Naive thymus-derived CD4-positive, alpha-beta T cell (primary cell): ENCODE measurements at regions not wholly inside any gene's neighbourhood (a gene's known extent, or its start where the extent isn't known, plus 50 kb on each side); places are given as distances from the start of the nearest gene placed in this dataset.

Experiments used
- ATAC-seq: fragments of 150-1000 bp; cut with Tn5 transposase; 2 replicates; pipeline ENCODE4 v1.10.0; 2021; ENCODE audit warnings: mild to moderate bottlenecking, moderate library complexity
- CTCF ChIA-PET: fragments of 350-600 bp; sonication (Branson Sonifier 250); formaldehyde crosslinking; loops from one replicate; lab custom pipeline; 2021; ENCODE audit warnings: antibody characterized with exemption; lab: Charles Lee
- POLR2A ChIA-PET: fragments of 350-600 bp; sonication (Branson Sonifier 250); formaldehyde crosslinking; loops from one replicate; lab custom pipeline; 2021; ENCODE audit warnings: antibody characterized with exemption, inconsistent platforms; lab: Charles Lee
- DNase-seq, 9 donors: peaks; one replicate each; pipeline versions ENCODE4 v3.0.0 to v3.0.0-alpha.2; 2020 to 2022; ENCODE audit warnings: mixed read lengths in 1 of 9
- H3K27ac ChIP-seq: one replicate; pipeline ENCODE4 v1.7.0; 2013; ENCODE audit warnings: mild to moderate bottlenecking, low read depth, low read length, moderate library complexity
- H3K27me3 ChIP-seq, 2 donors: one replicate each; pipeline ENCODE4 v1.7.0; 2013; ENCODE audit warnings: low read length in 2 of 2, mild to moderate bottlenecking in 2 of 2, moderate library complexity in 2 of 2; ENCODE audit not compliant: control insufficient read depth in 2 of 2, insufficient read depth in 2 of 2
- H3K36me3 ChIP-seq, 3 experiments: 1 replicate in 2 of 3; 2 replicates in 1 of 3; pipeline ENCODE4 v1.7.0; 2013; ENCODE audit warnings: low read length in 3 of 3, mild to moderate bottlenecking in 3 of 3, moderate library complexity in 1 of 3; ENCODE audit not compliant: insufficient read depth in 3 of 3, control insufficient read depth in 2 of 3
- H3K4me1 ChIP-seq, 2 donors: one replicate each; pipeline ENCODE4 v1.7.0; 2013; ENCODE audit warnings: low read length in 2 of 2, mild to moderate bottlenecking in 2 of 2, moderate library complexity in 1 of 2; ENCODE audit not compliant: control insufficient read depth in 2 of 2, insufficient read depth in 2 of 2
- H3K4me3 ChIP-seq: 2 replicates; pipeline ENCODE4 v1.7.0; 2013; ENCODE audit warnings: mild to moderate bottlenecking, low read length
- H3K9me3 ChIP-seq, 3 experiments: 1 replicate in 2 of 3; 2 replicates in 1 of 3; pipeline ENCODE4 v1.7.0; 2013; ENCODE audit warnings: low read length in 3 of 3; ENCODE audit not compliant: control insufficient read depth in 2 of 3
- H3K27ac Mint-ChIP-seq, 9 donors: one replicate each; pipeline ENCODE4 v1.8.0; 2020 to 2022; ENCODE audit warnings: mixed read lengths in 9 of 9, mild to moderate bottlenecking in 8 of 9, moderate library complexity in 5 of 9, inconsistent platforms in 2 of 9
- H3K27me3 Mint-ChIP-seq, 5 donors: one replicate each; pipeline ENCODE4 v1.8.0; 2021 to 2022; ENCODE audit warnings: mixed read lengths in 5 of 5, mild to moderate bottlenecking in 1 of 5
- H3K36me3 Mint-ChIP-seq, 5 donors: one replicate each; pipeline ENCODE4 v1.8.0; 2020 to 2022; ENCODE audit warnings: mixed read lengths in 5 of 5, mild to moderate bottlenecking in 3 of 5, inconsistent platforms in 1 of 5
- H3K4me1 Mint-ChIP-seq, 7 donors: one replicate each; pipeline ENCODE4 v1.8.0; 2020 to 2022; ENCODE audit warnings: mixed read lengths in 7 of 7, mild to moderate bottlenecking in 3 of 7, inconsistent platforms in 1 of 7
- H3K4me3 Mint-ChIP-seq, 10 donors: one replicate each; pipeline ENCODE4 v1.8.0; 2020 to 2022; ENCODE audit warnings: mild to moderate bottlenecking in 10 of 10, mixed read lengths in 10 of 10, moderate library complexity in 6 of 10, inconsistent platforms in 2 of 10
- H3K9me3 Mint-ChIP-seq, 11 donors: one replicate each; pipeline ENCODE4 v1.8.0; 2020 to 2022; ENCODE audit warnings: mixed read lengths in 11 of 11, mild to moderate bottlenecking in 4 of 11, inconsistent platforms in 1 of 11, moderate library complexity in 1 of 11
- intact Hi-C, 2 donors: fragments of 100-400 bp; cut with micrococcal nuclease; formaldehyde crosslinking; loops; one replicate each; pipeline ENCODE4 v1.15.1; 2023

GRCh38 chr1:115577513-115577912, 64.3 kb upstream of the VANGL1 start:
- no peak overlapping the region for H3K4me3 Mint-ChIP-seq
- ATAC-seq (no peak), DNase-seq (no peak)
- H3K27me3 Mint-ChIP-seq = peaks cover 0 to 6% (median 0%) of the 10 kb centered on the region in 5 donors
- Histone ChIP-seq H3K36me3 (no peaks in the 10 kb centered on the region), H3K27ac (no peak overlapping the region), H3K27me3 (no peaks in the 10 kb centered on the region), H3K4me1 (no peaks in the 10 kb centered on the region), H3K9me3 (peaks cover 0 to 11% (median 0%) of the 10 kb centered on the region in 3 experiments), H3K4me3 (no peak overlapping the region)
- no peaks in the 10 kb centered on the region for H3K4me1 Mint-ChIP-seq
- H3K9me3 Mint-ChIP-seq = peaks cover 8 to 46% (median 17%) of the 10 kb centered on the region in 11 donors
- POLR2A ChIA-PET = no interaction called here
- intact Hi-C loops = no loop called here
- CTCF ChIA-PET = no interaction called here
- H3K36me3 Mint-ChIP-seq = peaks cover 0 to 7% (median 6%) of the 10 kb centered on the region in 5 donors
- H3K27ac Mint-ChIP-seq = no peak overlapping the region

GRCh38 chr1:115575661-115576060, 66.1 kb upstream of the VANGL1 start:
- Histone ChIP-seq H3K27ac (no peak overlapping the region), H3K36me3 (no peaks in the 10 kb centered on the region), H3K9me3 (peaks cover 0 to 14% (median 0%) of the 10 kb centered on the region in 3 experiments), H3K4me3 (no peak overlapping the region), H3K27me3 (no peaks in the 10 kb centered on the region), H3K4me1 (no peaks in the 10 kb centered on the region)
- Mint-ChIP-seq H3K4me3 (no peak overlapping the region), H3K36me3 (peaks cover 0 to 10% (median 6%) of the 10 kb centered on the region in 5 donors), H3K27me3 (peaks cover 0 to 6% (median 0%) of the 10 kb centered on the region in 5 donors), H3K27ac (peak overlapping the region in 1 of 9 donors; percentile 16), H3K9me3 (peaks cover 11 to 48% (median 18%) of the 10 kb centered on the region in 11 donors), H3K4me1 (no peaks in the 10 kb centered on the region)
- ATAC-seq (no peak), DNase-seq (no peak)
- intact Hi-C loops = no loop called here
- ChIA-PET POLR2A (no interaction called here), CTCF (no interaction called here)

DNA sequence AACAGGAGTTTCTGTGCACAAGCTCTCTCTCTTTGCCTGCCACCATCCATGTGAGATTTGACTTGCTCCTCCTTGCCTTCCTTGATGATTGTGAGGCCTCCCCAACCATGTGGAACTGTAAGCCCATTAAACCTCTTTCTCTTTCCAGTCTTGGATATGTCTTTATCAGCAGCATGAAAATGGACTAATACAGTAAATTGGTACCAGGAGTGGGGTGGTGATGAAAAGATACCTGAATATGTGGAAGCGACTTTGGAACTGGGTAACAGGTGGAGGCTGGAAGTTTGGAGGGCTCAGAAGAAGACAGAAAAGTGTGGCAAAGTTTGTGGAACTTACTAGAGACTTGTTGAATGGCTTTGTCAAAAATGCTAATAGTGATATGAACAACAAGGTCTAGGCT, 69.1 kb upstream of the VANGL1 start:
- ChIA-PET CTCF (no interaction called here), POLR2A (no interaction called here)
- H3K27me3 Mint-ChIP-seq = peaks cover 0 to 11% (median 4%) of the 10 kb centered on the region in 5 donors
- no peaks in the 10 kb centered on the region for H3K27me3 ChIP-seq
- no peaks in the 10 kb centered on the region for H3K4me1 ChIP-seq
- no peak for ATAC-seq
- no peaks in the 10 kb centered on the region for H3K36me3 ChIP-seq
- H3K27ac Mint-ChIP-seq = no peak overlapping the region
- peaks cover 0 to 14% (median 0%) of the 10 kb centered on the region in 3 experiments for H3K9me3 ChIP-seq
- H3K4me1 Mint-ChIP-seq = no peaks in the 10 kb centered on the region
- H3K4me3 ChIP-seq = no peak overlapping the region
- no peak overlapping the region for H3K4me3 Mint-ChIP-seq
- intact Hi-C loops = no loop called here
- H3K27ac ChIP-seq = no peak overlapping the region
- peaks cover 0 to 10% (median 6%) of the 10 kb centered on the region in 5 donors for H3K36me3 Mint-ChIP-seq
- DNase-seq = no peak
- H3K9me3 Mint-ChIP-seq = peaks cover 11 to 41% (median 22%) of the 10 kb centered on the region in 11 donors

GRCh38 chr1:115567431-115567830, 74.3 kb upstream of the VANGL1 start:
- Mint-ChIP-seq H3K4me1 (no peaks in the 10 kb centered on the region), H3K36me3 (peaks cover 0 to 4% (median 0%) of the 10 kb centered on the region in 5 donors), H3K4me3 (no peak overlapping the region), H3K27ac (no peak overlapping the region), H3K9me3 (peaks cover 3 to 38% (median 19%) of the 10 kb centered on the region in 11 donors), H3K27me3 (peaks cover 18 to 34% (median 24%) of the 10 kb centered on the region in 5 donors)
- no peak overlapping the region for H3K27ac ChIP-seq
- no peaks in the 10 kb centered on the region for H3K36me3 ChIP-seq
- ChIA-PET CTCF (no interaction called here), POLR2A (no interaction called here)
- intact Hi-C loops = no loop called here
- H3K4me3 ChIP-seq = no peak overlapping the region
- no peaks in the 10 kb centered on the region for H3K27me3 ChIP-seq
- H3K4me1 ChIP-seq = no peaks in the 10 kb centered on the region
- H3K9me3 ChIP-seq = peaks cover 0 to 2% (median 0%) of the 10 kb centered on the region in 3 experiments
- ATAC-seq (no peak), DNase-seq (no peak)

DNA sequence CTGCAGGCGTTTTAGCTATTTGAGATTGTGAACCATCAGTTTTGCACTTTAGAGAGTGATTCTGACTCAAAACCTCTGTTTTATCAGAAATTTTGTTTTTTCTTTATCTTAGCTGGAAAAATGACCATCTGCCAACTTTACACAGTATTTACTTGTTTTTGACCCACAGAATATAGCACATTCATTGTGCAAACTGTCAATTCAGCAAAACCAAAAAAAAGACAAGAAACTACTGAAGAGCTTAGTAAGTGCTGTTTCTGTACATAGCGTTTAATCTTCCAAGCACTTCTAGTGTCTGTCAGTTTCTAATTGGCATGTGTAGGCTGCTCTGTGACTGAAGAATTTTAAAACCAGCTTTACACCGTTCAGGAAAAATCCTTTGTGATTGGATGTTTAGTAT, 76.0 kb upstream of the VANGL1 start:
- DNase-seq (no peak), ATAC-seq (no peak)
- H3K4me1 ChIP-seq = no peaks in the 10 kb centered on the region
- H3K27ac ChIP-seq = no peak overlapping the region
- H3K9me3 ChIP-seq = no peaks in the 10 kb centered on the region
- Mint-ChIP-seq H3K27me3 (peaks cover 22 to 46% (median 26%) of the 10 kb centered on the region in 5 donors), H3K4me3 (no peak overlapping the region), H3K27ac (no peak overlapping the region), H3K9me3 (peaks cover 3 to 36% (median 15%) of the 10 kb centered on the region in 11 donors), H3K36me3 (peaks cover 0 to 4% (median 0%) of the 10 kb centered on the region in 5 donors), H3K4me1 (no peaks in the 10 kb centered on the region)
- ChIA-PET CTCF (no interaction called here), POLR2A (no interaction called here)
- H3K27me3 ChIP-seq = no peaks in the 10 kb centered on the region
- intact Hi-C loops = no loop called here
- H3K36me3 ChIP-seq = no peaks in the 10 kb centered on the region
- H3K4me3 ChIP-seq = no peak overlapping the region

- intact Hi-C loops = no loop called here
- no peak overlapping the region for H3K27ac Mint-ChIP-seq
- H3K4me1 Mint-ChIP-seq = no peaks in the 10 kb centered on the region
- ChIA-PET POLR2A (no interaction called here), CTCF (no interaction called here)
- Histone ChIP-seq H3K27me3 (no peaks in the 10 kb centered on the region), H3K9me3 (no peaks in the 10 kb centered on the region), H3K27ac (no peak overlapping the region), H3K36me3 (no peaks in the 10 kb centered on the region), H3K4me1 (no peaks in the 10 kb centered on the region), H3K4me3 (no peak overlapping the region)
- H3K4me3 Mint-ChIP-seq = no peak overlapping the region
- no peak for DNase-seq
- peaks cover 22 to 48% (median 29%) of the 10 kb centered on the region in 5 donors for H3K27me3 Mint-ChIP-seq
- peaks cover 3 to 36% (median 15%) of the 10 kb centered on the region in 11 donors for H3K9me3 Mint-ChIP-seq
- peaks cover 0 to 4% (median 0%) of the 10 kb centered on the region in 5 donors for H3K36me3 Mint-ChIP-seq
- ATAC-seq = no peak
These were observed 76.4 kb upstream of the VANGL1 start for GRCh38 chr1:115565353-115565752.

- Mint-ChIP-seq H3K4me1 (no peaks in the 10 kb centered on the region), H3K36me3 (peaks cover 0 to 4% (median 0%) of the 10 kb centered on the region in 5 donors), H3K27ac (no peak overlapping the region), H3K9me3 (peaks cover 3 to 36% (median 15%) of the 10 kb centered on the region in 11 donors), H3K27me3 (peaks cover 25 to 48% (median 31%) of the 10 kb centered on the region in 5 donors), H3K4me3 (no peak overlapping the region)
- ChIA-PET CTCF (no interaction called here), POLR2A (no interaction called here)
- Histone ChIP-seq H3K36me3 (no peaks in the 10 kb centered on the region), H3K27me3 (no peaks in the 10 kb centered on the region), H3K4me3 (no peak overlapping the region), H3K27ac (no peak overlapping the region), H3K9me3 (no peaks in the 10 kb centered on the region), H3K4me1 (no peaks in the 10 kb centered on the region)
- DNase-seq (no peak), ATAC-seq (no peak)
- intact Hi-C loops = no loop called here
These were observed 77.6 kb upstream of the VANGL1 start for GRCh38 chr1:115564201-115564600.
